ENCODE measurements at regions not wholly inside any gene's neighbourhood (a gene's known extent, or its start where the extent isn't known, plus 50 kb on each side); places are given as distances from the start of the nearest gene placed in this dataset.
"Not testable (repeated sequence)": the region's sequence is repeated elsewhere in the genome, so short reads cannot be mapped to it uniquely, and the experiment has no call there.

DNA sequence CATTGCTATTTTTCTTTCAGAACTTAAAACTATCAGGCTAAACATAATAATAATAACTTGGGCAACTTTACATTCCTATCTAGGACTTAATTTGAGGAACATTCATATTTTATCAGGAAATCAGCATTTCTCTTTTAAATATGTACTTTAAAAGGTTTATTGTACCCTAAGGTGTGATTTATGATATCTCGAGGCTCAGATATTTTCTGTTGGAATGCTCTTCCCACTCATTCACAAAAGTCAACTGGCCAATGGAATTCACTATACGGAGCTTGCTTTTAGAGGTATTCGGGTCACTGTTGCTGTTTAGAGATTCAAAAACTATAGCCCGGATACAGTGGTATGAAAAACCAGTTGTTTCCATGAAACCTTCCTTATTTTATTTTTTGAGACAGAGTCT is 328.3 kb downstream of the GBA3 start:
- H3K4me1 Mint-ChIP-seq: no peaks in the 10 kb centered on the region

DNA sequence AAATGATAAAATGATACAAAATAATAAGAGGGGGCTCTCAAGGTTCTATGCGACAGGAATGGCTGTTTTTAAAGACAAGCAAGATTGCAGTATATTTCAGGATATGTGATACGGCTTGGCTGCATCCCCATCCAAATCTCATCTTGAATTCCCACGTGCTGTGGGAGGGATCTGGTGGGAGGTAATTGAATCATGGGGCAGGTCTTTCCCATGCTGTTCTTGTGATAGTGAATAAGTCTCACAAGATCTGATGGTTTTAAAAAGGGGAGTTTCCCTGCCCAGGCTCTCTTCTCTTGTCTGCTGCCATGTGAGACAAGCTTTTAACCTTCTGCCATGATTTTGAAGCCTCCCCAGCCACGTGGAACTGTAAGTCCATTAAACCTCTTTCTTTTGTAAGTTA is 327.7 kb downstream of the GBA3 start:
- ATAC-seq (replicated peaks; ENCODE audit: extremely low read depth, poor library complexity, severe bottlenecking); H3K36me3 Mint-ChIP-seq (ENCODE audit: insufficient read depth); DNase-seq (ENCODE audit: low spot score in 2 of 2); H3K27ac Mint-ChIP-seq (ENCODE audit: low read depth); H3K9me3 Mint-ChIP-seq; H3K4me3 Mint-ChIP-seq; H3K27me3 Mint-ChIP-seq; H3K4me1 Mint-ChIP-seq: not testable (repeated sequence)

More for the DNA sequence above, 328.3 kb downstream of the GBA3 start:
- H3K4me3 Mint-ChIP-seq: no peak overlapping the region
- no peaks in the 10 kb centered on the region for H3K36me3 Mint-ChIP-seq (ENCODE audit: insufficient read depth)
- ATAC-seq (replicated peaks; ENCODE audit: extremely low read depth, poor library complexity, severe bottlenecking) (no peak), DNase-seq (ENCODE audit: low spot score in 2 of 2) (no peak)
- H3K9me3 Mint-ChIP-seq: peaks cover 7% of the 10 kb centered on the region
- no peaks in the 10 kb centered on the region for H3K27me3 Mint-ChIP-seq
- H3K27ac Mint-ChIP-seq (ENCODE audit: low read depth): no peak overlapping the region

GRCh38 chr4:23016981-23017380 is 324.2 kb downstream of the GBA3 start:
- H3K9me3 Mint-ChIP-seq: peaks cover 5% of the 10 kb centered on the region
- no peak overlapping the region for H3K4me3 Mint-ChIP-seq
- no peaks in the 10 kb centered on the region for H3K36me3 Mint-ChIP-seq (ENCODE audit: insufficient read depth)
- ATAC-seq (replicated peaks; ENCODE audit: extremely low read depth, poor library complexity, severe bottlenecking): no peak
- DNase-seq (ENCODE audit: low spot score in 2 of 2): no peak
- no peak overlapping the region for H3K27ac Mint-ChIP-seq (ENCODE audit: low read depth)
- H3K27me3 Mint-ChIP-seq: no peaks in the 10 kb centered on the region
- H3K4me1 Mint-ChIP-seq: no peaks in the 10 kb centered on the region

DNA sequence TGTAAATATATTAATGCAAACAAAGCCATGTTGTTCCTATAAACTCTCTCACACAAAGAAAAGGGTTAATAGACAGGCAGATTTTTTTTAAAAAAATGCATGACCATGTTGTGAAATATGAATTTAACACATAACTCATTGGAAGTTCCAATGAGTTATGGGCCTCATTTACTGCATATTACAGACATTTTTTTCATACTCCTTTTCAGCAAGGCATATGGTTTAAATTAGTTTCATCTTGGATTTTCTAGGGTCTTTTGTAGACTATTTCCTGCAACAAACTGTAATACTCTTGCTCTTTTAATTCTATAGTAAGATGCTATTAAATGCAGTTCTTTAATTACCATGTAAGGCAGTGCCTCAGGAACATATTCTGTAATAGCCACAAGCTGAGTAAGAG is 323.1 kb downstream of the GBA3 start:
- Mint-ChIP-seq H3K9me3 (peaks cover 5% of the 10 kb centered on the region), H3K4me3 (no peak overlapping the region), H3K36me3 (ENCODE audit: insufficient read depth) (no peaks in the 10 kb centered on the region), H3K4me1 (no peaks in the 10 kb centered on the region), H3K27ac (ENCODE audit: low read depth) (no peak overlapping the region), H3K27me3 (no peaks in the 10 kb centered on the region)
- DNase-seq (ENCODE audit: low spot score in 2 of 2): no peak
- no peak for ATAC-seq (replicated peaks; ENCODE audit: extremely low read depth, poor library complexity, severe bottlenecking)

- Mint-ChIP-seq H3K27ac (ENCODE audit: low read depth) (no peak overlapping the region), H3K36me3 (ENCODE audit: insufficient read depth) (peaks cover 4% of the 10 kb centered on the region), H3K4me1 (no peaks in the 10 kb centered on the region), H3K9me3 (peaks cover 13% of the 10 kb centered on the region), H3K4me3 (no peak overlapping the region), H3K27me3 (no peaks in the 10 kb centered on the region)
- ATAC-seq (replicated peaks; ENCODE audit: extremely low read depth, poor library complexity, severe bottlenecking) (no peak), DNase-seq (ENCODE audit: low spot score in 2 of 2) (no peak)
These were observed 316.4 kb downstream of the GBA3 start for GRCh38 chr4:23009093-23009492.

DNA sequence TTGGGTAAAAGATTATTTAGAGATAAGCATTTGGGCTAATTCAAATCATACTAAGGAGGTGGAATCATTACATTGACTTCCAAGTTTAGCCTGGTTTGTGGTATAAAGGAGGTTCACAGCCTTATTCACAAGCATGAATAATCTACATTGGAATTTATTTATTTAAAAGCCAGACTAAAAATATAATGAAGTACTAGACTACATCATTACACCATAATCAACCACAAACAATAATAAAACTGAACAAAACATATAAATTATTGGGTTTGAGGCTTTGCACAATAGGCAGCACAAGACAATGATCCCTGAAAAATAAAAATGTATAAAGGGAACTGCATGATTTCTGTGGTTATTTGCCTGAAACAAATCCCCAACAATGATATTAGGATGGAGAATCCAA is 314.0 kb downstream of the GBA3 start:
- peaks cover 8% of the 10 kb centered on the region for H3K9me3 Mint-ChIP-seq
- no peaks in the 10 kb centered on the region for H3K27me3 Mint-ChIP-seq
- ATAC-seq (replicated peaks; ENCODE audit: extremely low read depth, poor library complexity, severe bottlenecking) (no peak), DNase-seq (ENCODE audit: low spot score in 2 of 2) (no peak)
- H3K36me3 Mint-ChIP-seq (ENCODE audit: insufficient read depth): peaks cover 4% of the 10 kb centered on the region
- H3K4me1 Mint-ChIP-seq: no peaks in the 10 kb centered on the region
- H3K4me3 Mint-ChIP-seq: no peak overlapping the region
- no peak overlapping the region for H3K27ac Mint-ChIP-seq (ENCODE audit: low read depth)

DNA sequence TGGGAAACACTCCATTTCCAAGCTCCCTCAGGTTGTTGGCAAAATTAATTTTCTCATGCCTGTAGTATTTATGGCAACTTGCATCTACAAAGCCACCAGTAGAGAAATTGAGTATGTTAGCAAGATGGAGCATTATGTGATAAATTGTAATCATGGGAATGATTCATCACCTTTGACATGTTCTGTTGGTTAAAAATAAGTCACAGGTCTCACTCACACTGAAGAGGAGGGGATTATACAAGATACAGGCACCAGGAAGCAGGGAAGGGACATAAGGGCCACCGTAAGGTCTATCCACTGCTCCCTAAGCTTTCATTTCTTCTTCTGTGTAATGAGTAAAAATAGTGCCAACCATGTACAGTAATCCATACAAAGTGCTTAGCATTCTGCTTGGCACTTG is 313.0 kb downstream of the GBA3 start:
- no peak for DNase-seq (ENCODE audit: low spot score in 2 of 2)
- H3K4me3 Mint-ChIP-seq: no peak overlapping the region
- no peaks in the 10 kb centered on the region for H3K27me3 Mint-ChIP-seq
- H3K9me3 Mint-ChIP-seq: peaks cover 14% of the 10 kb centered on the region
- peaks cover 4% of the 10 kb centered on the region for H3K36me3 Mint-ChIP-seq (ENCODE audit: insufficient read depth)
- H3K27ac Mint-ChIP-seq (ENCODE audit: low read depth): no peak overlapping the region
- ATAC-seq (replicated peaks; ENCODE audit: extremely low read depth, poor library complexity, severe bottlenecking): no peak
- H3K4me1 Mint-ChIP-seq: no peaks in the 10 kb centered on the region

DNA sequence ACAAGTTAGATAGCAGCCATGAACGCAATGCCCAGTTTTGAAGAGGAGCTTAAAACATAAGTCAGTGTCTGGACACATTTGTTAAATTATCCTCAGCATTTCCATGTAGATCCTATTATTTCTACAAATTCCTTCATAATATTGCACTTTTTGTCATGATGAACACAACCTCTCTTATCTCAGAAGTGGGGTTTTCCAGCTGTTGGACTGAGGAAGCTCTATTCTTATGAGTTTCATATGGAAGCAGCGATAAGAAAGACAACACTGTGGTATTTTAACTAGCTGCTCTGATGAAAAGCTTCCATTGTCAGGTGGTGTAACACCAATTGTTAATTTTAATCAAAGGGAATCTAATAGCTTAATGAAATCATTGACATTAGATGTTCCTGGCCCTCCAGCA is 308.7 kb downstream of the GBA3 start:
- DNase-seq (ENCODE audit: low spot score in 2 of 2): no peak
- no peak overlapping the region for H3K27ac Mint-ChIP-seq (ENCODE audit: low read depth)

GRCh38 chr4:22999419-22999818 is 306.7 kb downstream of the GBA3 start:
- Mint-ChIP-seq H3K4me3 (no peak overlapping the region), H3K9me3 (peaks cover 21% of the 10 kb centered on the region), H3K36me3 (ENCODE audit: insufficient read depth) (no peaks in the 10 kb centered on the region)

More for the DNA sequence above, 308.7 kb downstream of the GBA3 start:
- H3K9me3 Mint-ChIP-seq: peaks cover 17% of the 10 kb centered on the region
- H3K27me3 Mint-ChIP-seq: no peaks in the 10 kb centered on the region
- peaks cover 4% of the 10 kb centered on the region for H3K36me3 Mint-ChIP-seq (ENCODE audit: insufficient read depth)
- H3K4me1 Mint-ChIP-seq: no peaks in the 10 kb centered on the region
- no peak overlapping the region for H3K4me3 Mint-ChIP-seq
- no peak for ATAC-seq (replicated peaks; ENCODE audit: extremely low read depth, poor library complexity, severe bottlenecking)

DNA sequence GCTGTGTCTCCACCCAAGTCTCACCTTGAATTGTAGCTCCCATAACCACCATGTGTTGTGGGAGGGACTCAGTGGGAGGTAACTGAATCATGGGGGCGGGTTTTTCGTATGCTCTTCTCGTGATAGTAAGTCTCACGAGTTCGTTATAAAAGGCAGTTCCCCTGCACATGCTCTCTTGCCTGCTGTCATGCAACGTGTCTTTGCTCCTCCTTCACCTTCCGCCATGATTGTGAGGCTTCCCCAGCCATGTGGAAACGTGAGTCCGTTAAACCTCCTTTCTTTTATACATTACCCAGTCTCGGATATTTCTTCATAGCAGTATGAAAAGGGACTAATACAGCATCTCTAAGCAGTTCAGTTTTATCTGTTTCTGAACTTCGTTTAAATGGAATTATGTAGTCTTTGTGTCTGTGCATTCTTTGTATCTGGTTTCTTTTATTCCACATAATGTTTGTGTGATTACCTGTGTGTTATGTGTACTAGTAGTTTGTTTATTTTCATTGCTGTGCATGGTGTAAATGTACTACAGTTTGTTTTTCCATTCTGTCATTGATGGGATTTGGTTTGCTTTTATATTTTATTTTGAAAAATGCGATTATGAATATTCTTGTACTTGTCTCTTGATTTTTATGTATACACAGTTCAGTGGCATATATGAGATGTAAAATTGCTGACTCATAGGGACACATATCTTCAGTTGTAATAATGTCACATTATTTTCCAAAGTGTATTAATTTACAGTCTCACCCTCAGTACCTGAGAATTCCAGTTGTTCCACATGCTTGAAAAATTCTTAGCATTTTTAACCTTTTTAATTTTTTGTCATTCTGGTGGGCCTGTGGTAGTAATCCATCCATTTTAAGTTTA is 304.9 kb downstream of the GBA3 start:
- Mint-ChIP-seq H3K4me1 (no peaks in the 10 kb centered on the region), H3K27me3 (no peaks in the 10 kb centered on the region), H3K9me3 (peaks cover 29% of the 10 kb centered on the region), H3K27ac (ENCODE audit: low read depth) (no peak overlapping the region), H3K4me3 (no peak overlapping the region), H3K36me3 (ENCODE audit: insufficient read depth) (no peaks in the 10 kb centered on the region)
- DNase-seq (ENCODE audit: low spot score in 2 of 2): no peak
- ATAC-seq (replicated peaks; ENCODE audit: extremely low read depth, poor library complexity, severe bottlenecking): no peak

More at GRCh38 chr4:22999419-22999818, 306.7 kb downstream of the GBA3 start:
- H3K4me1 Mint-ChIP-seq: no peaks in the 10 kb centered on the region
- no peaks in the 10 kb centered on the region for H3K27me3 Mint-ChIP-seq
- no peak for DNase-seq (ENCODE audit: low spot score in 2 of 2)
- no peak for ATAC-seq (replicated peaks; ENCODE audit: extremely low read depth, poor library complexity, severe bottlenecking)
- H3K27ac Mint-ChIP-seq (ENCODE audit: low read depth): no peak overlapping the region

GRCh38 chr4:22991576-22991975 is 298.8 kb downstream of the GBA3 start:
- peaks cover 20% of the 10 kb centered on the region for H3K9me3 Mint-ChIP-seq
- H3K4me1 Mint-ChIP-seq: no peaks in the 10 kb centered on the region
- H3K27ac Mint-ChIP-seq (ENCODE audit: low read depth): no peak overlapping the region
- DNase-seq (ENCODE audit: low spot score in 2 of 2): no peak
- H3K27me3 Mint-ChIP-seq: no peaks in the 10 kb centered on the region
- ATAC-seq (replicated peaks; ENCODE audit: extremely low read depth, poor library complexity, severe bottlenecking): no peak
- no peak overlapping the region for H3K4me3 Mint-ChIP-seq
- no peaks in the 10 kb centered on the region for H3K36me3 Mint-ChIP-seq (ENCODE audit: insufficient read depth)

GRCh38 chr4:22988526-22988925 is 295.8 kb downstream of the GBA3 start:
- ATAC-seq (replicated peaks; ENCODE audit: extremely low read depth, poor library complexity, severe bottlenecking): no peak
- no peak overlapping the region for H3K27ac Mint-ChIP-seq (ENCODE audit: low read depth)

DNA sequence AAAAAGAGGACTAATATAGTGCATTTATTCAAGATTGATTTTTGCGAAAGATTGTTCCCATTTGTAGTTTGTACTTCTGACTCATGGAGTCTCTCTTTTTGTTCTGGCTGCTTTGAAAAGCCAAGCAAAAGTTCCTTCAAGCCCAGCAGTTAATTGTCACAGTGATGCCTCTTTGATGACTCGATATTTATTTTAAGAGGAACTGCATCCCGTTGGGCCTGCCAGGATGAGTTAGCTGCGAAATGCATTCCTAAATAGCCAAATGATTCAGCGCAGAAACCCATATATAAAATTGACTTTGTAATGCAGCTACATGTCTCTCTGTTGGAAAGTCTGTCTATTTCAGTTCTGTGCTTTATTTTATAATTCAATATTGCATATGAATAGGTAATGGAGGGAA is 295.1 kb downstream of the GBA3 start:
- Mint-ChIP-seq H3K27ac (ENCODE audit: low read depth) (no peak overlapping the region), H3K9me3 (peaks cover 24% of the 10 kb centered on the region), H3K36me3 (ENCODE audit: insufficient read depth) (no peaks in the 10 kb centered on the region), H3K4me3 (no peak overlapping the region), H3K4me1 (no peaks in the 10 kb centered on the region), H3K27me3 (no peaks in the 10 kb centered on the region)
- ATAC-seq (replicated peaks; ENCODE audit: extremely low read depth, poor library complexity, severe bottlenecking) (no peak), DNase-seq (ENCODE audit: low spot score in 2 of 2) (no peak)

More at GRCh38 chr4:22988526-22988925, 295.8 kb downstream of the GBA3 start:
- Mint-ChIP-seq H3K4me3 (no peak overlapping the region), H3K36me3 (ENCODE audit: insufficient read depth) (no peaks in the 10 kb centered on the region), H3K4me1 (no peaks in the 10 kb centered on the region), H3K27me3 (no peaks in the 10 kb centered on the region), H3K9me3 (peaks cover 24% of the 10 kb centered on the region)
- no peak for DNase-seq (ENCODE audit: low spot score in 2 of 2)

Measured in central memory CD8-positive, alpha-beta T cell (primary cell).